GM21390 (cell line): ENCODE measurements at regions not wholly inside any gene's neighbourhood (a gene's known extent, or its start where the extent isn't known, plus 50 kb on each side); places are given as distances from the start of the nearest gene placed in this dataset.
A peak's percentile ranks its signal among the peaks of the same experiment; 100 is the strongest.

Source experiments
- ATAC-seq: cut with Tn5 transposase; IDR thresholded peaks from one replicate; pipeline ENCODE4 v1.9.1; 2021; ENCODE audit not compliant: unreplicated experiment

DNA sequence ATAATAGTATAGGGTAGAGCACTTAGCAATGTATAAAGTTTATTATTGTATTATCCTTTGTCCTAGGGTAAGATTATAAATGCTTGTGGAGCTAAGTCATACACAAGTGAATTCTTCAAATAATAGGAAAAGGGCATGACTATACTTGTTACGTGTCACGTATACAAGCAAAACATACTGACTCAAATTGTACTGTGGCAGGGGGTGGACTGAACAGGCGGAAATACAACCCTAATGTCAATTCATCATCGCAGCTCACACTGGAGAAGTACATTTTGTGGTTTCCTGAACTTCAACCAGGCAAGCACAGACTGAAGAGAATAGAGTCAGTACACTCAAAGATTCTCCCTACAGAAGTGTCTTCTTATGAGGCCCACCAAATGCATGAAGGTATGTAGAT, 201.0 kb downstream of the MBD2 start:
- no peak for ATAC-seq

DNA sequence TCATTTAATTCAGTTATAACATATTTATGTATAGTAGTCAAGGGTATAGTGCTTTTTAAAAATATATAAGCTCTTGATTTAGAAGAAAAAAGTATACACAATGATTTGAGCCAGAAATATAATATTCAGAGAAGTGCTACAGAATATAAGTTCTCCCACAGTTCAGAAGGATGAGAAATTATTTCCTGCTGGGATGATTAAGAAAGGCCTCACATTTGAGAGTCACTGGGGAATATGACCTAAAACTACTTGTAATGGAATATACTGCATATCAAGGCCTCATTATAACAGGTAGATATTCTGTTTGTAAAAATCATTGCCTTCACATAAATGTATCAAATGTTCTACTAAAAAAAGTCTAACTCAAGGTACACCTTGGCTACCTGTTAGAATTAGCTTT, 203.5 kb downstream of the MBD2 start:
- ATAC-seq = no peak

DNA sequence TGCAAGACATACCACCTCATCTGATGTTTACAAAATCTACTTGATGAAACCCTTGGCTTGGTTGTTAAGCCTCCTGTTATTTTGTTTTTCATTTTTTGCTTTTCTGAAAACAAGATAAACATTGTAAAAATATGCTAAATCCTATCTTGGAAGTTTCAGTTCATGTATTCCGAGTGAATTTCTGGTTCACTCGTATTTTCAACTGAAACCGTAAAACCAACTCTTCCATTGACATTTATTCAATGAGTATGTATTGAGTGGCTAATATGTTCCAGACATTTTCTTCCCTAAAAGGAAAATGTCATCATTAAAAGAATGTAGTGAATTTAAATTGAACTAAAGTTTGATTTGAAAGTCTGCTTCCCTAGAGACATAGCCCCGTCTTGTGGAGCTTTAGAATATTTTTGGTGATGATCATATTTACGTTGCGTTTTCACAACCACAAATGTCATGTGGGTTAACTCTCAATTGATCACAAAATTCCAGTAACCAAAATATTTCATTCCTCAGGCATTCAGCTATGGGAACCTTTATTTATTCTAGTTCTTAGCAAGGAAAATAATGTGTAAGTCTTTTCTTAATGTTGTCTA, 204.2 kb downstream of the MBD2 start:
- no peak for ATAC-seq

DNA sequence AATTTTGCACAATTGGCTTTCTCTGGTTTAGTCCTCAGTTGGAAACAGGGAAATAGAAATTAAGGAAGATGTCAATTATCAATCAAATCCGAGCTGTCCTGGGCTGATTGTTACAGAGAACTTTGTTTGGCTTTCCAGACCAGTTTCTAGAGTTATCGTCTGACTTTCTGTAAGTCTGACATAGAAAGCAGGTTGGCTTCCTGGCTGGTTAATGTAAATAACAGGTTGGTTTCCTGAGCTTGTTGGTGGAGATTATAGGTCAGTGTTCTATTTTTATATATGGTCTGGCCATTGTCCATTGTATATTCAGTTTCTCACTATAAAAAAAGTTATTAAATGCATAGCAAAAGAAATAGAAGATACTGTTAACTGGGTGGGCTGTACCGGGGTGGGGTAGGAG, 204.8 kb downstream of the MBD2 start:
- no peak for ATAC-seq

DNA sequence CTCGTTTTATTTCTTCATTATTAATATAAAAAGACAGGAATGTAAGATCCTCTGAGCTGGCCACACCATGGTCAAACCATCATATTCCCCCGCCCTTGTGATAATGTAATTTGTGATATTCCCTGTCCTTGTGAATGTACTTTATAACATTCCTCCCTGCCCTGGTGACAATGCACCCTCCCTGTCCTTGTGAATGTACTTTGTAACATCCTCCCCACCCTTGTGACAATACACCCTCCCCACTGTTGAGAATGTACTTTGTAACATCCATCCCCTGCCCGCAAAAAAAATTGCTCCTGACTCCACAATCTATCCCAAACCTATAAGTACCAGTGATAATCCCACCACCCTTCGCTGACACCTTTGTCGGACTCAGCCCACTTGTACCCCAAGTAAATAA, 211.0 kb downstream of the MBD2 start:
- no peak for ATAC-seq

DNA sequence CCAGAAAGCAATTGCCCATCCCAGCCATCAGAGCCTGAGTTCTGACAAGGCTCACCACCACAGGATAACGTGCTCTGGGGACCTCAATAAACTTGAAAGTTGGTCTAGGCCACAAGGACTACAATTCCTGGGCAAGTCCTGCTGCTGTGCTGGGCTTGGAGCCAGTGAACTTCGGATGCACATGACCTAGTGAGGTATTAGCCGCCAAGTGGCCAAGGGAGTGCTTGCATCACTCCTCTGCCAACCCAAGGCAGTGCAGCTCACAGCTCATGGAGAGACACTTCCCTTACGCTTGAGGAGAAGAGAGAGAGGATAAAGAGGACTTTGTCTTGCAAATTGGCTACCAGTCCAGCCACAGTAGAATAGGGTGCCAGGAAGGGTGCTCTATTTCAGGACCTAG, 219.6 kb downstream of the MBD2 start:
- no peak for ATAC-seq

DNA sequence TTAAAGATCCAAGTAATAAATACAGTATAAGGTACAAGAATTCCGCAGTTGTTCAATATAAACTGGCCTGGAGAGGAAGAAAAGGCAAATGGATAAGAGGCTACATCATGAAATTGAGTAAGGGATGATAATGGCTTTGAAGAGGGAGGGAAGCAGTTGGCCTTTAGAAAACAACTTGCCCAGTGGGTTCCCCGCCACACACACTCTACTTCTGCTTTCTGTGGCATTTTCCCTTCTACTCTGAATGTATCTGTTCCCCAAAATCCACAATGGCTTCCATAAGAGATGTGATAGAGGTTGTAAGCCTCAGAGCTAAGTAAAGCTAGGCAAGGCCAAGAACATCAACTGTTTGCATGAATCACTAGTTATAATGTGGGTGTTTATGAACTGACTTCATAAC, 221.3 kb downstream of the MBD2 start:
- ATAC-seq = no peak

DNA sequence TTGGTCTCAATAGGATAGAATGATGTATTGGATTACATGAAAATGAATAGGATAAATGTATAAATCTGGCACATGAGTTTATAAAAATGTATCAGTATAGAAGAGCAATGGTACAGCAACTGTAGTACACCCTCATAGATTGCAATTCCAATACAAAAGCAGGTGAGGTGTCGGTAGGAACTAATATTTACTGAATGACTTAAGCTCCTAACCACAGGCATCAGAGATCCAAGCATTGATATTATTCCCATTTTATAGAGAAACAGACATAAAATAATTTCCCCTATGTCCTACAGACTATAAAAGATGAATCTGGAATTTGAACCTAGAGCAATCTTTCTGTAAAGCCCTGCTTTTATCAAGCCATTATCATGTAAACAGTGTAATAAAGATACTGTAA, 227.4 kb downstream of the MBD2 start:
- ATAC-seq = no peak

DNA sequence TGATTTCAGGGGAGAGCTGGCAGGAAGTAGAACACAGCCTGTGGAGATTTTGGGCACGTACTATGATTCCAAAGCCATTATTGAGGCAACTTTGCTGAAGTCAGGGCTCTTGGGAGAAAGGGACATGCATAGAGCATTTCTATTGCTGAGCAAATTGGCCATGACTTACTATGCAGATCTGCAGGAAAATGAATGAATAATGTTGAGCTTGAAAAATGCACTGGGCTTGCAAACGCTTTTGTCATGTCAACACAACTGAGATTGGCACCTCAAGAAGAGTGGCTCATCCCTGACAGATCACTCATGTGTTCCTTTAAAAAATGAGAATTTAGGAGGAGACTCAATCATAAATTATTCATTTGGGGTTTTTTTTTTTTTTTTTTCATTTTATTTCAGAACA, 230.5 kb downstream of the MBD2 start:
- ATAC-seq = no peak

DNA sequence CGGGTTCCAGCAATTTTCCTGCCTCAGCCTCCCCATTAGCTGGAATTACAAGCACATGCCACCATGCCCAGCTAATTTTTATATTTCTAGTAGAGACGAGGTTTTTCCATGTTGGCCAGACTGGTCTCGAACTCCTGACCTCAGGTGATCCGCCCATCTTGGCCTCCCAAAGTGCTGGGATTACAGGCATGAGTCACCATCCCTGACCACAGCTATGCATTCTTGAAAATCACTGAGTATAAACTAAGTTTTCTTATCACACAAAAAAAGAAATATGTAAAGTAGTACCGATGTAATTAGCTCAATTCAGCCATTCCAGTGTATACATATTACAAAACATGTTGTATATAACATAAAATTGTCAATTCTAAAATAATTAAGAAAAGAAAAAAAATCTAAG, 232.7 kb downstream of the MBD2 start:
- no peak for ATAC-seq

DNA sequence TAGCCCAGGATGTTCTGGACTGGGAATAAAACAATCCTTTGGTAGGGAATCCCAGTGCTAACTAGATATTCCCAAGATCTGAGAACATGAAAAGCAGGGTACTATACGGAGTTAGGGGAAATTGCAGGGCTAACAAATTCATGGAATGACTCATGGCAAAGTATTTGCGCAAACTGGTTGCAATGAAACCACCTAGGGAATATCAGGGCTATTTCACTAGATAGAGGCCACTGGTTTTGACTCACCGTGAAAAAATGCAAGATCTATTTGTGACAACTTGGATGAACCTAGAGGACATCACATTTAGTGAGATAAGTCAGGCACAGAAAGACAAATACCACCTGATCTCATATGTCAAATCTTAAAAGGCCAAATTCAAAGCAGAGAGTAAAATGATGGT, 233.3 kb downstream of the MBD2 start:
- no peak for ATAC-seq

DNA sequence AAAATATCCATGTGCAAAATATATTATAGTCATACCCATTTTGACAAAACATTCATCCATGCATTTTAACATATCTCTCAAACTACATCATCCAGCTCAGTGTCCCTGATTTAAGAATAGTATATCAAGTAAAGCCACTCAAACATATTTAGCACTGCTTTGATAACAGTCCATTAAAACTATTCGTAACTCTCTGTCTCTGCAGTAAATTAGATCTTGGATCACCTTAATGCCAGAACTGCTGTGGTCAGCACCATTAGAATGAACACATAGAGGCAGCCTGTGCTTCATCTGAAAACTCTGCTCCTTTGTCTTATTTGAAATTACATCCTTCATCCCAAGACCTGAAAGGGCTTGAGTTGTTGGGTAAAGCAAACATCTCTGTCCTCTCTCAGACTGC, 234.0 kb downstream of the MBD2 start:
- no peak for ATAC-seq

DNA sequence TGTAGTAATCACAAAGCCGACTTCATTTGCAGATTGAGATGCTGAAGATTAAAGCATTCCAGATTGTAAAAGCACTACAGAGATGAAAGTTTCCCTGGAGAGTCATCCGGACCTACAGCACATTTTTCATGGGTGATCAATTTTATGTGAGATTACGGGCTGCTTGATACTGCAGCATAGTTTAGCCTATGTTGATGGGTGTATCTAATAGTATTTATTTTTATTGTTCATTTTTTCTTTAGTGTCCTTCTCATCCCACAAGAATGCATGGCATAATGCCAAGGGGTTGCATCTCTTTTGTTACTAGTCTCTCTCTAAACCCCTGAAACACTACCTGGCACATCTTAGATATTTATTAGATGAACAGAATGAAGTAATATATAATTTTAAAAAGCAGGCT, 240.4 kb downstream of the MBD2 start:
- no peak for ATAC-seq

DNA sequence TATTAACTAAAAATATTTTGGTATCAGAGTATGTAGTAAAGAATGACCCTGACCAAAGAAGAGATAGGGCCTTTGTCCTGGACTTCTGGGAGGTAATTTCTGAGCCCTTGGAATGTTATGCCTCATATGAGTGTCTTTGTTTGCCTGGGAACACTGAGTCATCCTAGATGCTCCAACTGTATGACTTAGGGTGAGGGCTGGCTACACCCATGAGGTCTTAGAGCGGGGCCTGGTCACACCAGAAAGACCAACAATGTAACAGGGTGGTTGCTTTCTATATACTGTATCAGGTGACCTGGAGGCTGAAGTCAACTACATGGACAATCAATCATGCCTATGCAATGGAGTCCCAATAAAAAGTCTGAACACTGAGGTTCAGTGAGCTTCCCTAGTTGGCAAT, 253.1 kb downstream of the MBD2 start:
- no peak for ATAC-seq

DNA sequence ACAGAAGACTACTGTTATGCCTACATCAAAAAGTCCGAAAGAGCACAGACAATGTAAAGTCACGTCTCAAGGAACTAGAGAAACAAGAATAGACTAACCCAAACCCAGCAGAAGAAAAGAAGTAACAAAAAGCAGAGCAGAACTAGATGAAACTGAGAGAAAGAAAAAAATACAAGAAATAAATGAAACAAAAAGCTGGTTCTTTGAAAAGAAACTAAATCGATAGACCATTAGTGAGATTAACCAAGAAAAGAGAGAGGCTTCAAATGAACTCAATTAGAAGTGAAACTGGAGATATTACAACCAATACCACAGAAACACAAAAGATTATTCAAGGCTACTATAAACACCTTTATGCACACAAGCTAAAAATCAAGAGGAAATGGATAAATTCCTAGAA, 271.8 kb downstream of the MBD2 start:
- ATAC-seq = peak; percentile 81

DNA sequence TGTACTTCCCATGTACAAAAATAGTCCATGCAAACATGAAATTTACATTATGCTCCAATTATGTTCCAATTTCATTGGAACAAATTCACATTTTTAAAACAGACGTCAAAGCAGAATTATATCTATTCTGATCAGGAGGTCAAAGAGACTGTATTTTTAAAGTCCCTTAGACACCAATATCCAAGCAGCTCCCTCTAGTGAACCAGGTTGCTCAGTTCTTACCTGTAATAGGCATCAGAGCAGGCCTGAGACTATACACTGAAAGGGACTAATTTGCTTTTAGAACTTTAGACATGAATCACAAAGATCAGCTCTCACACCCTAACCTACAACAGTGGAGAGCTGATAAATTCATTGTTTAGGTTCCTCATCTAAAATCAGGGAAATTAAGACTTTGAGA, 273.9 kb downstream of the MBD2 start:
- ATAC-seq = no peak

DNA sequence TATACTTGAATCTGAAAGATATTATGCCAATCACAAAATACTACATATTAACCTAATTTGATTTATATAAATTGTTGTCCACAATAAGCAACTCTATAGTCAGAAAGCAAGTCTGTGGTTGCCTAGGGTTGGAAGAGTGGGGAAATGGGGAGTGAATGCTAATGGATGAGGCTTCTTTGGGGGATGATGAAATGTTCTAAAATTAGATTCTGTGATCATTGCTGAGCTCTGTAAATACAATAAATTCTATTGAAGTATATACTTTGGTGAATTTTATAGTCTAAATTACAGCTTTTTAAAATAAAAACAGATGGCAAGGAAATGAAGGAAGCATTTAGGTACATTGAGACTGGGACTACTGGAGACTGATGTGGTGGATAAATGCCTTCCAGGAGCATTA, 275.5 kb downstream of the MBD2 start:
- no peak for ATAC-seq

DNA sequence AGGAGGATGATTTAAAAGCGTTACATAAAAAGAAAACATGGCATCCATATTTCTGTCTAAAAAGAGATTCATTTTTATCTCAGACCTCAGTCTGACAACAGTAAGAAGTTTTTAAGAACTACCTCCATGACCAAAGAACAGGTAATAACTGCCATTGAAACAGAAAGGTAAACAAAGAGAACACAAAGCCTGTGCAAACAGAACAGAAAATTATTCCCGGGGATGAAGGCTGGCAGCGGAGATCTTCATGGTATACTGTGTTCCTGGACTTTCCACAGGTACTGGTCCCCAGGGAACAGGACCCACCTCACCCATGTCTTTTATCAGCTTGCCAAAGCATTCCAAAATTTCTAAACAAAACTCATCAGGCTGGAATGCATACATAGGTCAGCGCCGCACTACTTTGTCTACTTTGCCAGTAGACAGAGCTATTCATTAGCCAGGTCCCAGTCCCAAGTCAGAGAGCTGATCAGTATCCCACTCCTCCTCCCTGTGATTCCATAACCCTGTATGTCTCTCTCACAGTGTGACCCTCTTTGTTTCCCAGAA, 277.3 kb downstream of the MBD2 start:
- no peak for ATAC-seq

DNA sequence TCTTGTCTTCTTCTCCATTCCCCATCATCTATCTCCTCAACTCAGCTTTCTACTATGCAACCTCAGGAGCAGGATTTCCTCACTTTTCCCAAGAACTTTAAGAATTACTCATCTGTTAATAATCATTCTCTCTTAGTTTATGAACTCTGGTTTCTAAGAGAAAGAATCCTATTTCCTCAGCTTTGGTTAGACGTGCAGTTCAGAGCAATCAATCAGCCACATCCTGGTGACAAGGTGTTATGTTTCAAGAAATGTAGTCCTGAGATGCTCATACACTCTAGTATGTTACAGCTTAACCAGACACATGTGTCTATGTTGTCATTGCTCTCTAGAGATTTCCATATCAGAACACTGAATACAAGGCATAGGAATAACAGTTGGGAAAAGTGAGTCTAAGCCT, 277.9 kb downstream of the MBD2 start:
- no peak for ATAC-seq

DNA sequence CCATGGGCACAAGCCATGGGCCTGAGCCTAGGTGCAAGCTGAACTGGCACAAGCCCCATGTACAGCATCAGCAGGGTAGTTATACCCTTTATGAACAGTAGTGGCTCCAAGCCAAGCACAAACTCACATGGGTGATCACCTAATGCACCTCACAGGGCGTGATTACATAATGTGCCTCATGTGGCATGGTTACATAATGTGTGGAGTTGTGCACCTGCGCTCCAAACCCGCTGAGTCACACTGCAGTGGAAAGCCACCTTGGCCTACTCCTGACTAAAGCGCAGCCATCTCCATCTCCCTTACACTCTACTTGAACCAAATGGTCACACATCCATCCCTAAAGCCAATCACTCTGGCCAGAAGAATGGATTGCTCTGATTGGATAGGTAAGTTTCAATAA, 279.7 kb downstream of the MBD2 start:
- no peak for ATAC-seq

DNA sequence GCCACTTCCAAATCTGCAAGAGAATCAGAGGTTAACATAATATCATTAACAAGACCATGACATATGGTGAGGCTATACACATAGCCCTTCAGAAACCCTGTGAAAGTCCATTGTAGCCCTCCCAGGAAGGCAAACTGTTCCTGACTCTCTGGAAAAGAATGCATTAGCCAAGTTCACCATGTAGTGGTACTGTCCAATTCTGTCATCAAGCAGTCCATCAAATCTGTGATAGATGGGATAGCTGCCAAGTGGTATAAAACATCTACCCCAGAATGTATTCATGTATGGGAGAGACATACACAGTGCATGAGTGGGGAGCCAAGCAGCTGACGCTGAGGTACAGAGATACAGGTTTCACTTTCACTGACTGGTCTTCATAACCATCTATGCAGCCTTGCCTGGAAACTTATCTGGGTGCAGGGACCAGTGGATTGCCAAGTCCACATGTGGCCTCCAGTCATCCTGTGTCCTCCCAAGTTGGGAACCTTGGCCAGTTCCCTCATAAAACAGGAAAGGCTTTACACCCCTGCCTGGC, 281.1 kb downstream of the MBD2 start:
- ATAC-seq = no peak

DNA sequence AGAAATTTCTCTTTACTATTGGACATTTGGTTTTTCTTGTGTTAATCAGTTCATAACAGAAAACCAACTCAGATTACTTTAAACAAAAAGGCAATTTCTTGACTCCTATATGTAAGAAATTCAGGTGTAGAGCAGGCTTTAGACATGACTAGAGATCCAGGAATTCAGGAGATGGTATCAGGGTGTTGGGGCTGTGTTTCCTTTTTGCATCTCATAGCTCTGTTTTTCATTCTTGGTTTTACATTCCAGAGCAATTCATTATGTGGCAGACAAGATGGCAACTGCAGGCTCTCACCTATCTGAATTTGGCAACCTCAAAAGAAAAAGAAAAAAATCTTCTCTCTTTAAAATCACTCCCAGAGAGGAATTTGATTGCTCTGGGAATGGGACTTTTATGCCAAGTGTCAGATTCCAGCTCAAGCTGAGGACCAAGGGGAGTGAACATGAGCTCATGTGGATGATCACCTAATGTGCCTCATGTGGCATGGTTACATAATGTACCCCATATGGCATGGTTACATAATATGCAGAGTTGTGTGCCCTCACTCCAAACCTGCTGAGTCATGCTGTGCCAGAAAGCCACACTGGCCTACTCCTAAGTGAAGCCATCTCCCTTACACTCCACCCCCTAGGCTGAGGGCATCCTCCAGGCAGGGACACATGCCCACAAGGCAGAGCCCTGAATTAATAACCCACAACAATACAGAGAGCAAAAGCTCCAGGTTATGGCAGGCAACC, 282.7 kb downstream of the MBD2 start:
- ATAC-seq = no peak

DNA sequence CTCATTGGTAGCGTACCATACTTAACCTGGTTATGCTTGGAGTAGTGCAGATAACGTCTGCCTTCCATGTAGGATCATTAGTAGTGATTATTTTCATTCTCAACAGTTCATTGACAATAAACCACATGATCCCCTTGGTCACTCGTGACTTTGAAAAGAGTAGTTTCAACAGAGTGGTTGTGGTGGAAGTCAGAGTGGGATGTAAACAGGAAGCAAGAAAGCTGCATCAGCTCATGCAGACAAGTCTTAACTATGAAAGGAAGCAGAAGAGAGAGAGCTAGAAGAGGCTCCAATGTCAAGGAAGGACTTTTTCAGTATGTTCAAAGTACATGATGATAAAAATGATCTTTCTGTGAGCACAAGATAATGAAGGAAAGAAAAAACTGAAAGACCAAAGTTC, 287.4 kb downstream of the MBD2 start:
- no peak for ATAC-seq
